ENCODE measurements at regions not wholly inside any gene's neighbourhood (a gene's known extent, or its start where the extent isn't known, plus 50 kb on each side); places are given as distances from the start of the nearest gene placed in this dataset.

GRCh38 chrX:15157624-15158023 lies 112.3 kb downstream of the ASB9 start:
- no peak for TF ChIP-seq POLR2A (IDR thresholded peaks at IDR 0.05; ENCODE audit: low read depth, low read length)
- no peak for TF ChIP-seq POLR2AphosphoS5 (IDR thresholded peaks at IDR 0.05; ENCODE audit: low read depth, low read length)
- no peak for TF ChIP-seq TAF1 (IDR thresholded peaks at IDR 0.05; ENCODE audit: low read depth, low read length)
- no peak for TF ChIP-seq PAX5 (IDR thresholded peaks at IDR 0.05; ENCODE audit: insufficient read depth, low read length, severe bottlenecking)

Data from GM12891 (cell line).